GM12892 (cell line): ENCODE measurements at regions not wholly inside any gene's neighbourhood (a gene's known extent, or its start where the extent isn't known, plus 50 kb on each side); places are given as distances from the start of the nearest gene placed in this dataset.

Experiments
- DNase-seq: peaks from one replicate; pipeline ENCODE4 v3.0.0; 2011; ENCODE audit not compliant: insufficient read length
- FAIRE-seq: peaks from 2 replicates; lab custom pipeline; 2011; peaks lifted over from hg19 to GRCh38; lab: Jason Lieb, UNC
- POLR2A ChIP-seq: IDR thresholded peaks from 2 replicates; pipeline ENCODE4 v1.6.1; 2011; ENCODE audit warnings: low read depth, low read length, control low read depth
- POLR2AphosphoS5 ChIP-seq: IDR thresholded peaks from 2 replicates; pipeline ENCODE4 v1.6.1; 2011; ENCODE audit warnings: low read depth, low read length, control low read depth
- TAF1 ChIP-seq: IDR thresholded peaks from 2 replicates; pipeline ENCODE4 v1.6.1; 2011; ENCODE audit warnings: low read depth, mild to moderate bottlenecking, control low read depth, low read length, borderline replicate concordance

DNA sequence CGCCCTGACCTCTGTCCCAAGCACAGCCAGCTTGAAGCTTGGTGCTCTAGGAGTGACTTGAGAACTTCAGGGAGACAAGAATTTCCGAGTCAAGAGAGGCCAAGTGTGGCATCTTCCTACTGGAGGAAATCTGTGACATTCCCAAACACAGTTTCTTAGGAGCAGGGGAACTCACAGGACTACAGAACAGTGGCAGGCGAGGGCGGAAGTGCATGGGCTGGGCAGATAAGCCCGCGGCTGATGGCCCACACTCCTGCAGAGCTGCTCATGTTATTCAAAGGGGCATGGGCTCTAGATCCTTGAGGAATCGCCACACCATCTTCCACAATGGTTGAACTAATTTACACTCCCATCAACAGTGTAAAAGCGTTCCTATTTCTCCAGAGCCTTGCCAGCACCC, 168.8 kb downstream of the KATNAL1 start:
- DNase-seq (no peak), FAIRE-seq (no peak)
- TF ChIP-seq TAF1, result no peak
- no peak for TF ChIP-seq POLR2AphosphoS5
- TF ChIP-seq POLR2A, result no peak

DNA sequence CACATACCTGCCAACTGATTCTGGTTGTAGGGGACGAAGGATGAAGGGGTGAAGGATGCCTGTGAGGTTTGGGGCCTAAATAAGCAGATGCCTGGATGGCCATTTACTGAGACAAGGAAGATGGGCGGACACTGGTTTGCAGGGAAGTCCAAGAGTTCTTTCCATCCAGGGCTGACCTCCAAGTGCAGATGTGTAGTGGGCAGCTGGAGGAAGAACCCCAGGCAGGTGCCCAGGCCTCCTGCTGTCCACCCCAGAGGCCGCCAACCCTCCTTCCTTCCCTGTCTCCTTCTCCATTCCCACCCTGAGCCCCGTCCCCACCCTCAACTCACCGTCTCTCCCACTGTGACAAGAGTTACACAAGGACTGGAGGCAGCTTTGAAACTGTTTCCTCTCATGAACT, 171.5 kb downstream of the KATNAL1 start:
- FAIRE-seq (no peak), DNase-seq (no peak)
- TF ChIP-seq POLR2AphosphoS5 (no peak), POLR2A (no peak), TAF1 (no peak)

DNA sequence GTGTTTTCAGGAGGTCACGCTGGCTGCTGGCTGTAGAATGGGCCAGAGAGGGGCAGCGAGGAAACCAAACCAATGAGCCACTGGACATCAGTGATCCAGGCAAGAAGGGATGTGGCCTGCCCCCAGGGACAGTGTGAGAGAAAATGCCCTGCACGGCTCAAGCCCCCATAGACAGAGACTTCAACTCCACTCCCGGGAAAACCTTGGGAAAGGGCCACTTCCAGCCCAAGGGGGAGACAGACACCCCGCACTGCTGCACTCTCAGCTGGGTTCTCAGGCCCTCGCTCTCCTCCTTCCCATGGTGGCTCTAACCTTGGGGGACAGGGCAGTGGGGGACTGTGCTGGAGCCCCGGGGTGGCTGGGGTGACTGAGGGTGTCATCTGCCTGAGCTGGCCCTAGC, 172.0 kb downstream of the KATNAL1 start:
- TF ChIP-seq POLR2AphosphoS5 (no peak), POLR2A (no peak), TAF1 (no peak)
- no peak for DNase-seq
- no peak for FAIRE-seq

DNA sequence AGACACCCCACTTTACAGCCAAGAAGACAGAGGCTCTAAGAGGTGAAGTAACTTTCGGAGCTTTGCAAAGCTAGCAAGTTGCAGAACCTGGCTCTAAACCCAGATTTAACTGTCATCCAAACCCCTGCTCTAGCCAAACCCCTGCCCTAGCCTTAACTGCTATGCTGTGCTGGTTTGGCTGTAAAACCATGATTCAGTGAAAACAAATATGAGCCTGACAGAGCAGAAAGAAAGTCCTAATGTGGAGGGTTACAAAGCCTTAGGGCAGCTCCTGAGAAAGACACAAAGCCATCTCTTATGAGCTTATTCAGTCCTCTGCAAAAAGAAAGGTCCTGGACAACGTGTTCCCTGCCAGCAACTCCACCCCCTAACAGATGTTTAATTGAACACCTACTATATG, 172.8 kb downstream of the KATNAL1 start:
- TF ChIP-seq POLR2AphosphoS5 (no peak), POLR2A (no peak)
- DNase-seq (no peak), FAIRE-seq (no peak)

DNA sequence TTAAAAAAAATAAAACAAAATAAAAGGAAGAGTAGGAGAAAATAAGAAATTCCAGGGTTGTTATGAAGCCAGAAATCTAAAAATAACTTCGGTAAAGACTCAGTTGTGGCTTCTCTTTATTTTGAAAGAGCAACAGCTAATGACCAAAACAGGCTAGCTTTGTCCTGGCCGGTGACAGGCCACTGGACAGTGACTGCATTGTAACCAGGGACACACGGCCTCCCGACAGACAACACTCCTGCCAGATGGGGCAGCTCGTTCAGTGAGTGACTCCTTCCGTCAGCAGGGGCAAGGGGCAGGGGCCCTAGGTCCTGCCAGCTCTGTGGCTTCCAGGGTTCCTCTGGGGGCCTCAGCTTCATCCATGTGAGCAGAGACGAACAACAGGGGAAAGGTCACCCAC, 173.4 kb downstream of the KATNAL1 start:
- no peak for FAIRE-seq
- no peak for DNase-seq
- TF ChIP-seq TAF1 (no peak), POLR2A (no peak)

DNA sequence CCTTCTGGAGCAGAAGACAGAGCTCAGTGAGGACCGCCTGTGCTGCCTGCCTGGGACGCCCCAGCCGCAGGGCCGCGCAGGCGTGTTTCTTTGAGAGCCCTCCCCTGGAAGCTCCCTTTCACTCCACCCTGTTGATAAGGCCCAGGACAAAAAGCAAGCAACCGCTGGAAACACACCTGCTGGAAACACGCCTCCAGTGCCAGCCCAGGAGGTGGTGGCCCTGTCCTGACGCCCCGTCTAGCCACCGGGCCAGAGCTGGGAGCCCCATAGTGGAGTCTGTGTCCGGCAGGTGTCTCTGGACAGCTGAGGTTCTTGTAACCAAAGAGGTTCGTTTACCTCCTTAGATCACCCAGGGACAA, 173.8 kb downstream of the KATNAL1 start:
- TF ChIP-seq POLR2A (no peak), TAF1 (no peak), POLR2AphosphoS5 (no peak)
- DNase-seq (no peak), FAIRE-seq (peak; percentile 17)

DNA sequence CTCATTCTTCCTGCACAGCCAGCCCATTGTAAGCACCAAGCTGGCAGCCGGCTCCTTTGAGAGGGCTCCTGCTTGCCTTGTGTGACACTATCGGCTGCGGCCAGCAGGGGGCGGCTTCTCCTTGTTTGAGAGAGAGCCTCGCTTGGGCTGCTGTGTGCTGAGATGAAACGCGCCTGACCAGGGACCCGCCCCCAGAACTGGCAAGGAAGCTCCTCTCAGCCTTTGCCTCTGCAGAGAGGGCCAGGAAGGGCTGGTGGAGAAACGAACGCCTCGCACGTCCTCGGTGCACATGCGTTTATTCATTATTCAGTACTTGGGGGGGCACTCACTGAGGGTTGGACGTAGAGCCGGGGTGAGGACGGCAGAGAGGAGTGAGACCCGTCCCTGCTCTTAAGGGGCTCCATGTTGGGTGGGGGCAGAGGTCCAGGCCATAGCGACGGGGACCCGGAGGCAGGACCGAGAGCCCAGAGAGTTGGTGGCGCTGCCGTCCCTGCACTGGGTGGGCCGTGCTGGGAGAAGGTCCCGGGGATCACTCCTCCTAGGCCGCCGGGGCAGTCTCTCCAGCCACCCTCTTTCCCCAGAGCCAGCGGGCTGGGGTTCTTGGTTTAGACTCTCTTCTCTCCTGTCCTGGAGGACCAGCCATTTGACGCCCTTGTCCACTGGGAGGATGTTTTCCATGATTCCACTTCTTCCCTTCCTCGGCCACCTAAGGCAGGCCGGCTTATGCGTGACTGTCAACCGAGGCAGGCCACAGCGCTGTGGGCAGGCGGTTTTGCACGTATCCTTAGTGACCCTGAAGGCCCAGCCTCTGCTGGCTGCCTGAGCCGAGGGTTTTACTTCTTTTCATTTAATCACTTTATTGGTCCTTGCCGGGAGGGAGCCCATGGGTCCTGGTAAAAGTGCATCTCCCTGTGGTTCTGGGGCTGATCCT, 174.5 kb downstream of the KATNAL1 start:
- no peak for TF ChIP-seq POLR2A
- TF ChIP-seq TAF1, result no peak
- TF ChIP-seq POLR2AphosphoS5, result no peak
- DNase-seq, result peak; percentile 92
- peak; percentile 91 for FAIRE-seq

DNA sequence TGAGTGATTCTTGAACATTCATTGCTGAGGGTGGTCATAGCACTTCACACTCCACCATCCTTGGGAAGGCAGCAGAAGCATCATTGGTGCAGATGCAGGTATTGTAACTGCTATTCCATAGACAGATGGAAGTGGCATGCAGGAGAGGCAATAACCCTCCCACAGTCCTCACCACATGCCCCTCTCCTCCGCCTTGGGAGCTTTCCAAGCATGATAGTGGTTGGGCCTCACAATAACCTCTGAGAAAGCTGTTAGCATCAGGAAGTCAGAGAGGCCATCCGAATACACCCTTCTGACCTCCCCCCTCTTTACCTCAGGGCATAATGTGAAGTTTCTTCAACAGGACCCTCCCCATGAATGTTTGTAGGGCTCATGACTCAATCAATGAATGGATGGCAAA, 177.9 kb downstream of the KATNAL1 start:
- FAIRE-seq (no peak), DNase-seq (no peak)
- TF ChIP-seq TAF1, result no peak
- no peak for TF ChIP-seq POLR2AphosphoS5
- no peak for TF ChIP-seq POLR2A

DNA sequence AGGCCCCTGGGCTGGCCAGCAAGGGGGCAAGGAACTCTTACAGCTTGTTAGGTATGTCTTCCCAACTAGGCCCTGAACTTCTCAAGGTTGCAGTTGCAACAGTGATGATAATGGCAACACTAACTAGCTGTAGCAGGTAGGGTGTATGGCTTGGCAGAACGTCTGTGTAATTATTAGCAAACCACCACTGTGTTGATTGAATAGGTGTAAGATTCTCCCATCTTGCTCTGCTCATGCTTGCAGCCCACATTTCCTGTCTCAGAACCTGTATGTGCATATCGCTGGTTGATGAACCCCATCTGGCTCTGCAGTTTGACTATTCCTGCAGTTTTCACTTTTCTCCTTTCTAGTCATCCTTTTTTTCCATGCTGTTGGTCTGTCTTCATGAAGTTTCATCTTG, 178.8 kb downstream of the KATNAL1 start:
- TF ChIP-seq TAF1 (no peak), POLR2A (no peak), POLR2AphosphoS5 (no peak)
- FAIRE-seq, result no peak
- no peak for DNase-seq

DNA sequence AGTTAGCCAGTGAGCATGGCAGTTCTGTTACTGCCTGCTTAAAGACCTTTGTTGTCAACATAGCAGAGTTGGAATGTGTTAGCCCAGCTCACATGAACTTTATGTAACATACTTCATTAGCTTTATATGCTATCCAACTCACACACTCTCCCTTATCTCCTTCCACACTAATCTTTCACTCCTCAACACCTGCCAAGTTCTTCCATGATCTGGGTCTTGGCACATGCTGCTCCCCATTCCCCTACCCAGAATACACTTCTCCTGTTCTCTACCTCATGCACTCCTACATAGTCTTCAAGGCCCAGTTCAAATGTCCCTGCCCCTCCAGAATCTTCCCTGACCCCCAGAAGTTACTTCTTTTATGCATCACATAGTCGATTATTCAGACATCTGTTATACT, 179.3 kb downstream of the KATNAL1 start:
- TF ChIP-seq POLR2AphosphoS5 (no peak), TAF1 (no peak), POLR2A (no peak)
- DNase-seq (no peak), FAIRE-seq (no peak)

DNA sequence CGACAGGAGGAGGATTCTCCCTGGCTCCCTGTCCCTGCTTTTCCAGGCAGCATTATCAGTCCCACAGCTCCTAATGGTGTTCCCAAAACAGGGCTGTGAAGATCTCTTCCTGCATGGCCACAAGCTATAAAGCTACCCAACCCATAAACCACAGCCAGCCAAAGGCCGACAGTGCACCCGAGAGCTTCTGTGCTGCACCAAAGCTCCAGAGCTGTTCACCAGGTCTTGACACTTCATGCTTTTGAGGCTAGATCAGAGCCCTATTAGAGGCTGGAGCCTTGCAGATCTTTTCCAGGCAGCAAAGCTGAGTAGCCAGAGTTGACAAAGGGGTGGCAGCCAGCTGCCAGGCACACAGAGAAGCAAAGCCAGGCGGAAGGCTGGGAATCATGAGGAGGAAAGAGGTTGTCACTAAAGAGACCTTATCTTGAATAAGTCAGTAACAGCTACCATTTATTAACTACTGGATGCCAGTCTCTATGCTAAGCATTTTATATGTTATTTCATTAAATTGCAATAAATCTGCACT, 180.4 kb downstream of the KATNAL1 start:
- no peak for FAIRE-seq
- TF ChIP-seq POLR2A (no peak), POLR2AphosphoS5 (no peak), TAF1 (no peak)
- no peak for DNase-seq

DNA sequence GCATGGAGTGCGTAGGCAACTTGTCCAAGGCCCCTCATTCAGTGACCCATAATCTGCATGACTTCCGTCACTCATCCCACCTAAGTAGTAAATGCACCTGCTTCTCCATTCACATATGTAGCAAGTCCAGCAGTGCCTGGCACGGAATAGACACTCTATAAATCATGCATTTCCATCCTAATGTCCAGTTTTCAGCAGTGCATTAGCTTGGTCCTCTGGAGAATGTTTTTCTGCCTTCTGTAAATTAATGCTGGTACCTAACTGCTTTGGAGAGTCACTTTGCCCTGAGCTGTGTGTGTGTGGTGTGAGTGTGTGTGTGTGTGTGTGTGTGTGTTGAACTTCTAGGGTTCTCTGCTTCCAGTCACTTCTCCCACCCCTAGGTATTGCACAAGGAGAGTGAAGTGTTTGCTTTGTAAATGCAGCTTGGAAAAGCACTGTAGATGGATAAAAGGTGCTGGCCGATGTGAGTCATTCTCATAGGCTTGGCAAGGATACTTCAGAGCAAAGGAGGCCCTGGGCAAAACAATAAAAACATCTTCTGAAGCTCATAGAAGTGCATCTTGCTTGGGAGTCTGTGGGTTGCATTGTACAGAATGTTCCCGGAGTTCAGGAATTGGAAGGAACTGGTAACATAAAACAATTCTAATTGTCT, 181.8 kb downstream of the KATNAL1 start:
- no peak for FAIRE-seq
- DNase-seq, result no peak

More for the DNA sequence above, 181.8 kb downstream of the KATNAL1 start:
- TF ChIP-seq POLR2AphosphoS5 (no peak), TAF1 (no peak), POLR2A (no peak)
